GM08714 (cell line): ENCODE measurements at regions not wholly inside any gene's neighbourhood (a gene's known extent, or its start where the extent isn't known, plus 50 kb on each side); places are given as distances from the start of the nearest gene placed in this dataset.

ENCODE experiments used
- H3K4me3 ChIP-seq: fragments of 200-500 bp; sonication (Bioruptor generic); 2 replicates; pipeline ENCODE4 v1.5.1; 2014; ENCODE audit warnings: mild to moderate bottlenecking, low read length, inconsistent platforms
- ZNF274 ChIP-seq: IDR thresholded peaks from 2 replicates; pipeline ENCODE4 v1.6.1; 2012; ENCODE audit warnings: mild to moderate bottlenecking, low read depth, low read length

- TF ChIP-seq ZNF274 = no peak
- no peak overlapping the region for H3K4me3 ChIP-seq
These were observed 745.7 kb downstream of the BRD1 start for GRCh38 chr22:49081926-49082325.

DNA sequence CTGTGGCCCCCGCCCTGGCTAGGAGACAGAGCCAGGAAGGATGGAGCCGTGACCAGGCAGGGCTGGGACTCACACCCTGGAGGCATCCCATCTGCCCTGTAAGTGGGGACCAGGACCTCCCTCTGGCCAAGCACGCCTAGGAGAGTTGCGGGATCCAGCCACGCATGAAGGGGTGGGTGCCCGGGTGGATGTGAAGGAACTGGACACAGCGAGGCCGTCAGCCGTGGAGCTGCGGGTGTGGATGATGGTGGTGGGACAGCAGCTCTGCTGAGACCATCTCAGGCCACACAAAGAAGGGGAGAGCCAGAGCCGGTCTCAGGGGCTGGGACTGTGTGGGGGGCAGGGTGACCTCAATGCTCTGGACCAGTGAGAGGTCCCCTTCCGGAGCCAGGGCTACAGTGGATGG is 746.4 kb downstream of the BRD1 start:
- no peak for TF ChIP-seq ZNF274
- no peak overlapping the region for H3K4me3 ChIP-seq

GRCh38 chr22:49080631-49081030 is 747.0 kb downstream of the BRD1 start:
- TF ChIP-seq ZNF274 = no peak
- no peak overlapping the region for H3K4me3 ChIP-seq

DNA sequence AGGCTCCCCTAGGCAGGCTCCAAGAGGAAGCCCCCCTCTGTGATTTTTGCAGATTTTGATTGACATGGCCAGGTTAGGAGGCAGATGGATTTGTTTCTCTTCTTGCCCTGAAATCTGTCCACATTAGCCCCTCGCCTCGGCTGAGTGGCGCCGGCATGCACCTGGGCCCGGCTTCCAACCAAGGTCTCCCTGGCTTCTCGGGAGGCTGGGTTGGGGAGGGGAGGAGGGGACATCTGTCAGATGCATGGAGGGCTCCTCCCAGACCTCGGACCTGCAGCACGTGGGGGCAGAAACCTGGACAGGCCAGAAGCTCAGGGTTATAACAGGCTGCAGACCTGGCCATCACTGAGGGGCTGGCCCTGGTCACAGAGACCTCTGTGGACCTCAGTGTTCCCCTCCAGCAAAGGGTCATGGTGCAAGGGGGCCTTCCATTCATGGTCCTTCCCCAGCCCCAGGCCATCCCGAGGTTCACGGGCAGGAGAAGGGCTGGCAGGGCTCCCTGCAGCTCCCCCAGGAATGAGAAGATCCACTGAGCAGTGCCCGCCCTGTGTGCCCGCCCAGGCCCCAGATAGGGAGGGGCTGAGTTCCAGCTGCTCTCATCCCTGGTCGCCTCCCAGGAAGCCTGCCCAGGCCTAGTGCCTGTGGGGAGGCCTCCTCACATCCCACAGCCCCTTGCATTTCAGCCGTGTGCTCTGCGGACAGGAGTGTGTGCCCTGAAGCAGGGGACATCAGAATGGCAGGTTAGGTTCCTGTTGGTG is 747.8 kb downstream of the BRD1 start:
- no peak for TF ChIP-seq ZNF274
- H3K4me3 ChIP-seq = no peak overlapping the region

DNA sequence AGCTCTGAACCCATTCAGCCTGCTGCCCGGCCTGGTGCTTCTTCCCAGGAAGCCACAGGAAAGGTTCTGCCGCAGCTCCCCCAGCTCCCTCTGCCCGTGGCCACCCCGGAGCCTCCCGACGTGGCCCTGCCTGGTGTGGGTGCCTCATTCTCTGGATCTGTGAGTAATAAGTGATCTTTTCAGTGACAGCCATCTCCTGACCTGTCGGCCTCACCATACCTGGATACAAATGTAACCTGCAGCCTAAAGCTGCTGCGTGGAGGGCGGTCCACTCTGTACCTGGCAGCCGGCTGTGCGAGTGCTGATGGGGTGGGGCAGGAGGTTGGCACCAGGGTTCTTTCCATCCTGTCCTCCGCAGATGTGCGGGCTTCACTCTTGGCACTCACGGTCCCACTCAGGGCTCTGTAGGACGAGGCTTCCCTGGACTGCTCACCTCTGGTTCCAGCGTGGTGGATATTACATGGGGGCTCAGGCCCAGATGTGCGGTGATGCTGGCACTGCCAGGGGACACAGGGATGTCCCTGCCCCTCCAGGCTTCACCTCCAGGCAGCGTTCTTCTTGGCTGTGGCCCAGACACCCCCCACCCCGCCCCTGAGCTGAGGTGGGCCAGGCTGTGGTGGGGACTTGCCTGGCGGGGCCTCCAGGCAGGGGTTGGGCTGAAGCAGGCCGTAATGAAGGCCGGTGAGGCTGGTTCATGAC is 748.5 kb downstream of the BRD1 start:
- TF ChIP-seq ZNF274 = no peak
- no peak overlapping the region for H3K4me3 ChIP-seq

DNA sequence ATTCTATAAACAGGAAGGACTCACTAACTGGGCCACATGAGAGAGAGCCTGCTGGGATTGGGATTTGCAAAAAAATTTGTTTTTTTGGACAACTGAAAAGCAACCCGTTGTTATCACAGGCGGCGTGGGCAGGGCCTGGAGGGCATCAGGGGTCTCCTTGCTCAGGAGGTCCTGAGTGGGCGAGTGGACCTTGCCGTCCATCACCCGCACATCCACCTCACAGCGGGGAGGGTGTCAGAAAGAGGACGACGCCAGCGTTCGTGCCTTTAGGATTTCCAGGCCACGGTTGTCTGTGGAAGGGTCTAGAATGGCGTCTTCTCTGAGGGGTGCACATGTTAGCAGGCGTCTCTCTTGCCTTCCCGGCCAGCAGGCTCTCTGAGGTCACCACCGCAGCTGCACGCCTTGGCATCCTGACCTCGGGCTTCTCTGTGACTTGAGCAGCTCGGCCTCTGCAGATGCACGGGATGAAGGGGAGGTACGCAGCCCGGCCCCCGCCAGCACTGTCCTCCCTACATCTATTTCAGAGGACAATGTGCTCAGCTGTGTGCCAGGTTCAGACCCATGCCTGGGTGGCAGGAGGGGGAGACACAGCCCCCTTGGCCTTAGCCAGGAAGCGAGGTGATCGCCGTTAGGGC is 749.5 kb downstream of the BRD1 start:
- H3K4me3 ChIP-seq = no peak overlapping the region
- no peak for TF ChIP-seq ZNF274

GRCh38 chr22:49077586-49077985 is 750.1 kb downstream of the BRD1 start:
- no peak overlapping the region for H3K4me3 ChIP-seq
- TF ChIP-seq ZNF274 = no peak

GRCh38 chr22:49077036-49077393 is 750.7 kb downstream of the BRD1 start:
- TF ChIP-seq ZNF274 = no peak

DNA sequence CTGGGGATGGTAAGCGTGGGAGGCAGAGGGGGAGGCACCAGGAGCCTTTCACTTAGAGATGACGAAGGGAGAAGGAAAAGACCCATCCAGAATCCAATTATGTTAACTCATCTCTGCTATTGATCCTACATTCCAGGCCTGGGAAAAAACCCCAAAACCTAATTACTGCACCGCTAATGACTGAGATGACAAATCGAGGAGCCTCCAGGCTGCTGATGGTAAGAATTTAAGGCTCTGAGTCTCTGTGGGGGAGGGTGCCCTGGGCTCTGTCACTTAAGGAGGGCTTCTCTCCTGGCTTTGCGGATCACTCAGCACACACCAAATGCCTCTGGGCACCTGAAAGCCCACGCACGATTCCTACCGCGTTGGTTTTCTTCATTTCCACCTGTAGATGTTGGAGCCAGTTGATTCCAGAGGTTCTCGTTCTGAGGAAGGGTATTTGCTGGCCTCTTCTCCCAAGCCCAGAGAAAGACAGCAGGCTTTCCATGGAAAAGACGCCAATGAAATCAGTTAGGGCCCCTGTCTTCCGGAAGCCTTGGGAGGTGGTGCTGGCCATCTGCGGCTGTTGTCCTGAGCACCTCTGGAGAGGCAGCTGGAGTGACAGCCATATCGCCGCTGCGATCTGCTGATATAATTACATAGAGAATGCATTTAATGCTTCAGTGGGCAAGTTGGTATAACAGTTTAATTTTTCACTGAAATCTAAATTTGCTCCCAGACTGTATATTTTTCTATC is 751.2 kb downstream of the BRD1 start:
- no peak overlapping the region for H3K4me3 ChIP-seq
- TF ChIP-seq ZNF274 = no peak

More at GRCh38 chr22:49077036-49077393, 750.7 kb downstream of the BRD1 start:
- no peak overlapping the region for H3K4me3 ChIP-seq

DNA sequence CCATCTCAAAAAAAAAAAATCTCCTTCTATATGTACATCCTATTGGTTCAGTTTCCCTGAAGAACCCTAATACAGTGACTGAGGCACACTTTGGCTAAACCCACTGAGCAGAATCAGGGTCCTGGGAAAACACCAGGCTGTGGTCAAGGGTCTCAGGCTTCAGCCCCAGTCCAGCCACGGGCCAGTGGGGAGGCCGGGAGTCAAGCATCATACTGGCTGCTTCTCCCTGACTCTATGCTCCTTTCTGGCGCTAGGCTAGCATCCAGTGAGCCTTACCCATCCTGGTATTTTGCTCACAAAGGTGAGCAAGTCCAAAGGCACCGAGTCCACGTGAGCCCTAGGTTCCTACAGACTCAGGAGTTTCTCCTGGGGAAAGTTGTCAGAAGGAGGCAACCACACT is 752.5 kb downstream of the BRD1 start:
- no peak for TF ChIP-seq ZNF274
- no peak overlapping the region for H3K4me3 ChIP-seq

DNA sequence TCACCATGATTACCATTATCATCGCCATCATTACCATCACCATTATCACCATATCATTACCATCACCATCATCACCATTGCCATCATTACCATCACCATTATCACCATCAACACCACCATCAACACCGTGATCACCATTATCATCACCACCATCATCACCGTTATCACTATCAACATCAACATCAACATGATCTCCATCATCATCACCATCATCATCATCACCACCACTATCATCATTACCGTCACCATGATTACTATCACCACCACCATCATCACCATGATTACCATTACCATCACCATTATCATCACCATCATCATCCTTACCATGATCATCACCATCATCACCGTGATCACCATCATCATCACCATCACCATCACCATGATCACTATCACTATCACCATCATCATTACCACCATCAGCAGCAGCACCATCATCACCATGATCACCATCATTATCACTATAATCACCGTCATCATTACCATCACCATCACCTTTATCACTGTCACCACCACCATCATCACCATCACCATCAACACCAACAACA is 753.7 kb downstream of the BRD1 start:
- H3K4me3 ChIP-seq = no peak overlapping the region
- TF ChIP-seq ZNF274 = no peak

DNA sequence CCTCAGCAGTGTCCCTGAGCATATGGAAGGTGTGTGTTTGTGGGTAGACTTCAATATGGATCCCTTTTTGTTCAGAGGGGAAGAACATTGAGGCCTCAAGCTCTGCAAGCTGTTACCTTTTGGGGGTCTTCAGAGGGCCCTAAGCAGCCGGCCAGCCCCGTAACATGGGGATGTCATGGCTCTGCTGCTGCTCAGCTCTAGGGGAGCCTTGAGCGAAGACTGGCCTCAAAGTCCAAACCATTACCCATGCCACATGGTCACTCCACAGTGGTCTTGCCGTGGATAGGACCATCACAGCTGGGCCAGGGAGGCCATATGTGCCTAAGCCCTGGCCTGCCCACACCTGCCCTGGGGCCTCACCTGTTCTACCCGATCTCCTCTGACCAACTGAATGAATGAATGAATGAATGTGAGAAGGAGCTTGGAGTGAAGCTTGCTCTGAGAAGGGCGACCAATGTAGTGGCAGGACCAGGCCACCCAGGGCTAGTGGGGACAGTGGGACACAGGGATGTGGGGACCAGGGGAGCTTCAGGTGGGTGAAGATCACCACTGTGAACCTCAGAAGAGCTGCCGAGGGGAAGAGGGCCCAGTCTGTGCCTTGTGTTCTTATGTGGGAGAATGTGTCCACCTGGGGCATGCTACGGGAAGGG is 754.6 kb downstream of the BRD1 start:
- no peak overlapping the region for H3K4me3 ChIP-seq
- no peak for TF ChIP-seq ZNF274

- TF ChIP-seq ZNF274 = no peak
These were observed 757.2 kb downstream of the BRD1 start for GRCh38 chr22:49070501-49070900.

More at GRCh38 chr22:49070501-49070900, 757.2 kb downstream of the BRD1 start:
- H3K4me3 ChIP-seq = no peak overlapping the region
